Fibroblast of lung (primary cell): ENCODE measurements at regions not wholly inside any gene's neighbourhood (a gene's known extent, or its start where the extent isn't known, plus 50 kb on each side); places are given as distances from the start of the nearest gene placed in this dataset.

ENCODE experiments used
- DNase-seq, 2 donors: peaks; one replicate each; pipeline versions ENCODE4 v3.0.0 to v3.0.0-alpha.2; 2010; ENCODE audit warnings: low read depth in 2 of 2
- H2AFZ ChIP-seq: 2 replicates; pipeline ENCODE4 v1.5.1; 2012; ENCODE audit warnings: low read length, control low read depth, inconsistent platforms
- H3K27ac ChIP-seq: 2 replicates; pipeline ENCODE4 v1.5.1; 2011; ENCODE audit warnings: low read length, control low read depth; ENCODE audit not compliant: insufficient read depth
- H3K27me3 ChIP-seq: 2 replicates; pipeline ENCODE4 v1.5.1; 2011; ENCODE audit warnings: mild to moderate bottlenecking, low read length; ENCODE audit not compliant: control insufficient read depth, insufficient read depth
- H3K36me3 ChIP-seq: 2 replicates; pipeline ENCODE4 v1.5.1; 2011; ENCODE audit warnings: low read length; ENCODE audit not compliant: control insufficient read depth, insufficient read depth
- H3K4me1 ChIP-seq: 2 replicates; pipeline ENCODE4 v1.5.1; 2011; ENCODE audit warnings: low read length; ENCODE audit not compliant: control insufficient read depth, insufficient read depth; ENCODE audit errors: extremely low read depth
- H3K4me2 ChIP-seq: 2 replicates; pipeline ENCODE4 v1.5.1; 2011; ENCODE audit warnings: low read length, control low read depth; ENCODE audit not compliant: insufficient read depth; ENCODE audit errors: extremely low read depth
- H3K4me3 ChIP-seq, 4 experiments: fragments of 200-600 bp in 1 of 4; sonication (generic) in 1 of 4; replicated peaks in 1 of 4; 2 replicates each; pipeline ENCODE4 v1.5.1; 2011 to 2016; ENCODE audit warnings: low read length in 4 of 4, low read depth in 3 of 4, mild to moderate bottlenecking in 3 of 4, control low read depth in 2 of 4, inconsistent platforms in 1 of 4, mixed read lengths in 1 of 4; ENCODE audit not compliant: insufficient read depth in 1 of 4; ENCODE audit errors: control extremely low read depth in 1 of 4
- H3K79me2 ChIP-seq: 2 replicates; pipeline ENCODE4 v1.5.1; 2012; ENCODE audit warnings: mild to moderate bottlenecking, low read length, inconsistent platforms; ENCODE audit not compliant: control insufficient read depth, insufficient read depth
- H3K9ac ChIP-seq: 2 replicates; pipeline ENCODE4 v1.5.1; 2011; ENCODE audit warnings: mild to moderate bottlenecking, low read length, control low read depth; ENCODE audit not compliant: insufficient read depth
- H3K9me3 ChIP-seq: 2 replicates; pipeline ENCODE4 v1.5.1; 2012; ENCODE audit warnings: low read depth, low read length; ENCODE audit not compliant: control insufficient read depth, insufficient read depth
- H4K20me1 ChIP-seq: 2 replicates; pipeline ENCODE4 v1.5.1; 2011; ENCODE audit warnings: low read length; ENCODE audit not compliant: control insufficient read depth, insufficient read depth; ENCODE audit errors: extremely low read depth
- EZH2 ChIP-seq: IDR thresholded peaks from 2 replicates; pipeline ENCODE4 v1.5.1; 2012; ENCODE audit warnings: low read length, control low read depth, mild to moderate bottlenecking; ENCODE audit errors: missing control alignments
- TF ChIP-seq, protein P1 (sequence below), 2 donors: IDR thresholded peaks in 1 of 2; conservative IDR thresholded peaks in 1 of 2; 1 replicate in 1 of 2; 2 replicates in 1 of 2; pipeline ENCODE4 v1.5.1; 2011 to 2012; ENCODE audit warnings: low read length in 2 of 2, control low read depth in 1 of 2, inconsistent platforms in 1 of 2, low read depth in 1 of 2, mild to moderate bottlenecking in 1 of 2

- no peak for DNase-seq
These were observed 196.3 kb downstream of the MREG start for GRCh38 chr2:215817046-215817445.

GRCh38 chr2:215816424-215816823, 196.9 kb downstream of the MREG start:
- no peaks in the 10 kb centered on the region for H3K9me3 ChIP-seq

More at GRCh38 chr2:215817046-215817445, 196.3 kb downstream of the MREG start:
- H3K9me3 ChIP-seq, result no peaks in the 10 kb centered on the region
- TF ChIP-seq, protein P1, sequence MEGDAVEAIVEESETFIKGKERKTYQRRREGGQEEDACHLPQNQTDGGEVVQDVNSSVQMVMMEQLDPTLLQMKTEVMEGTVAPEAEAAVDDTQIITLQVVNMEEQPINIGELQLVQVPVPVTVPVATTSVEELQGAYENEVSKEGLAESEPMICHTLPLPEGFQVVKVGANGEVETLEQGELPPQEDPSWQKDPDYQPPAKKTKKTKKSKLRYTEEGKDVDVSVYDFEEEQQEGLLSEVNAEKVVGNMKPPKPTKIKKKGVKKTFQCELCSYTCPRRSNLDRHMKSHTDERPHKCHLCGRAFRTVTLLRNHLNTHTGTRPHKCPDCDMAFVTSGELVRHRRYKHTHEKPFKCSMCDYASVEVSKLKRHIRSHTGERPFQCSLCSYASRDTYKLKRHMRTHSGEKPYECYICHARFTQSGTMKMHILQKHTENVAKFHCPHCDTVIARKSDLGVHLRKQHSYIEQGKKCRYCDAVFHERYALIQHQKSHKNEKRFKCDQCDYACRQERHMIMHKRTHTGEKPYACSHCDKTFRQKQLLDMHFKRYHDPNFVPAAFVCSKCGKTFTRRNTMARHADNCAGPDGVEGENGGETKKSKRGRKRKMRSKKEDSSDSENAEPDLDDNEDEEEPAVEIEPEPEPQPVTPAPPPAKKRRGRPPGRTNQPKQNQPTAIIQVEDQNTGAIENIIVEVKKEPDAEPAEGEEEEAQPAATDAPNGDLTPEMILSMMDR (conservative IDR thresholded peaks at IDR 0.05 in 1 of 2, IDR thresholded peaks at IDR 0.05 in 1 of 2; ENCODE audit: low read depth in 1 of 2, low read length in 2 of 2), result no peak
- no peak for TF ChIP-seq EZH2
- no peaks in the 10 kb centered on the region for H4K20me1 ChIP-seq
- no peaks in the 10 kb centered on the region for H3K79me2 ChIP-seq
- peaks cover 3% of the 10 kb centered on the region for H3K4me1 ChIP-seq
- H3K4me2 ChIP-seq, result no peak overlapping the region
- H3K36me3 ChIP-seq, result no peaks in the 10 kb centered on the region
- no peak overlapping the region for H3K4me3 ChIP-seq
- no peak overlapping the region for H2AFZ ChIP-seq
- no peak overlapping the region for H3K27ac ChIP-seq
- H3K27me3 ChIP-seq, result no peaks in the 10 kb centered on the region
- no peak overlapping the region for H3K9ac ChIP-seq

GRCh38 chr2:215815960-215816359, 197.4 kb downstream of the MREG start:
- TF ChIP-seq EZH2, result no peak
- TF ChIP-seq, protein P1 (conservative IDR thresholded peaks at IDR 0.05 in 1 of 2, IDR thresholded peaks at IDR 0.05 in 1 of 2; ENCODE audit: low read depth in 1 of 2, low read length in 2 of 2), result no peak
- no peaks in the 10 kb centered on the region for H3K36me3 ChIP-seq
- H3K4me3 ChIP-seq, result no peak overlapping the region
- no peak for DNase-seq
- H3K27me3 ChIP-seq, result no peaks in the 10 kb centered on the region
- H3K79me2 ChIP-seq, result no peaks in the 10 kb centered on the region
- no peaks in the 10 kb centered on the region for H3K9me3 ChIP-seq
- no peak overlapping the region for H3K27ac ChIP-seq
- H4K20me1 ChIP-seq, result no peaks in the 10 kb centered on the region
- peaks cover 3% of the 10 kb centered on the region for H3K4me1 ChIP-seq
- no peak overlapping the region for H3K4me2 ChIP-seq
- no peak overlapping the region for H2AFZ ChIP-seq
- H3K9ac ChIP-seq, result no peak overlapping the region

More at GRCh38 chr2:215816424-215816823, 196.9 kb downstream of the MREG start:
- no peaks in the 10 kb centered on the region for H3K36me3 ChIP-seq
- no peaks in the 10 kb centered on the region for H3K27me3 ChIP-seq
- no peak for DNase-seq
- no peak overlapping the region for H3K4me2 ChIP-seq
- H3K27ac ChIP-seq, result no peak overlapping the region
- H2AFZ ChIP-seq, result no peak overlapping the region
- peaks cover 3% of the 10 kb centered on the region for H3K4me1 ChIP-seq
- H3K79me2 ChIP-seq, result no peaks in the 10 kb centered on the region
- no peak overlapping the region for H3K4me3 ChIP-seq
- no peak for TF ChIP-seq EZH2
- TF ChIP-seq, protein P1 (conservative IDR thresholded peaks at IDR 0.05 in 1 of 2, IDR thresholded peaks at IDR 0.05 in 1 of 2; ENCODE audit: low read depth in 1 of 2, low read length in 2 of 2), result no peak
- no peak overlapping the region for H3K9ac ChIP-seq
- H4K20me1 ChIP-seq, result no peaks in the 10 kb centered on the region
